NCI-H226 (cell line): ENCODE measurements at regions not wholly inside any gene's neighbourhood (a gene's known extent, or its start where the extent isn't known, plus 50 kb on each side); places are given as distances from the start of the nearest gene placed in this dataset.
A peak's percentile ranks its signal among the peaks of the same experiment; 100 is the strongest.
"Not testable (repeated sequence)": the region's sequence is repeated elsewhere in the genome, so short reads cannot be mapped to it uniquely, and the experiment has no call there.

Experiments used
- DNase-seq: peaks from one replicate; pipeline ENCODE4 v3.0.0-alpha.2; 2015

DNA sequence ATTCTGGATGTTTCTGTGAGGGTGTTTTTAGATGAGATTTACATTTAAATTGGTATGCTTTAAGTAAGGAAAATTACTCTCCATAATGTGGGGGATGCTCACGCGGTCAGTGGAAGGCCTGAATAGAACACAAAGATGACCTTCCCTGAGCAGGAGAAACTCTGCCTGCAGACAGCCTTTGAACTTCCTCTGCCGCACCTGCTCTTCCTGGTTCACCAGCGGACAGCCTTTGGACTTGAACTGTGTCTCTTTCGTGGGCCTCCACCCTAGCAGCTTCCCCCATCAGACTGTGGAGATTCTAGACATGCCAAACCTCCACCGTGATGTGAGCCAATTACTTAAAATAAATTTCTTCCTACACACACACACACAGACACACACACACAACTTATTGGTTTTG, 210.7 kb downstream of the EFCAB11 start:
- DNase-seq, result no peak

DNA sequence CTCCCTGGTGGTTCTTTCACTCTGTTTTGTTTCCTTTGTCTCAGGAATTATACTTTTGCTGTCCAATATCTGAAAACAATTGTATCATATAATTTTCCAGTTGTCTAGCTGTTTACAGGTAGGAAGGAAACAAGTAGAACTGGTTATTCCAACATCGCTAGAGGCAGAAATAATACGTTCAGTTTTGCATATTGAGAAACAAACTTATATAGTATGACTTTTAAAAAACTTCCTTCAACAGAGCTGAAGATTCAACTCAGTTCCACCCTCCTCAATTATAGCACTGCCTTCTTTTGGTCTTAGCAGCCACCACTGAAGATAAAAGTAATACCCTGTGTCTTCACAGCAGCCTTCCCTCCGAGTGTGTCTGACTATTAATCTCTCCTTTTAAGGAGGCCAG, 214.3 kb downstream of the EFCAB11 start:
- DNase-seq, result no peak

DNA sequence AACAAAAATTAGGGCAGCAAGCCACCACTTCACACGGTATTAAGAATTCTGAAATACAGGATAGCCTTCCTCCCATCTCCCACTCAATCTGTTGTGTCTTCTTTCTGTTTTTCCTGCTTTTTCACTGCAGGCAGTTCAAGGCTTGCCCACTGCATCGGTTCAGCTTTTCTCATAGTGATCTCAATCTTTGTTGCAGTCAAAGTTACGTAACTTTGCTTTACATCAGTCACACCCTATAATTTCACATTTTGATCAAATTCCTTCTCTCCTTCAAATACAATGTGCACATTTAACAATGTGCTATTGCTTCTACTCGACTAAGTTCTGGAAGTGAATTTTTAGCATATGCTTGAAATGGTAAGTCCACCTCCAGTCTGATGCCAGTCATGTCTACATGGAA, 217.6 kb downstream of the EFCAB11 start:
- DNase-seq, result no peak

DNA sequence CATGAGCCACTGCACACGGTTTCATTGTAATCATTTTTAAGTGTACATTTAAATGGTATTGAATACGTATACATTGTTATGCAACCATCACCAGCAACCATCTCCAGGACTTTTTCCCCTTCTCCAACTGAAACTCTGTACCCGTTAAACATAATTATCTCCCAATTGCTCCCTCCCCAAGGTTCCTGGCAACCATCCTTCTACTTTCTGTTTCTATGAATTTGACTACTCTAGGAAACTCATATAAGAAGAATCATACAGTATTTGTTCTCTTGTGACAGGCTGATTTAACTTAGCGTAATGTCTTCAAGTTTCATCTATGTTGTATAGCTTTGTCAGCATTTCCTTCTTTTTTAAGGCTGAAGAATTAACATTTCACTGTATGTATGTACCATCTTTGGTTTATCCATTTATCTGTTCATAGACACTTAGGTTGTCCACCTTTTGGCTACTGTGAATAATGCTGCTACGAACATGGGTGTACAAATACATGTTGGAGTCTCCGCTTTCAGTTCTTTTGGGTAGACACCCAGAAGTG, 223.1 kb downstream of the EFCAB11 start:
- DNase-seq, result no peak

DNA sequence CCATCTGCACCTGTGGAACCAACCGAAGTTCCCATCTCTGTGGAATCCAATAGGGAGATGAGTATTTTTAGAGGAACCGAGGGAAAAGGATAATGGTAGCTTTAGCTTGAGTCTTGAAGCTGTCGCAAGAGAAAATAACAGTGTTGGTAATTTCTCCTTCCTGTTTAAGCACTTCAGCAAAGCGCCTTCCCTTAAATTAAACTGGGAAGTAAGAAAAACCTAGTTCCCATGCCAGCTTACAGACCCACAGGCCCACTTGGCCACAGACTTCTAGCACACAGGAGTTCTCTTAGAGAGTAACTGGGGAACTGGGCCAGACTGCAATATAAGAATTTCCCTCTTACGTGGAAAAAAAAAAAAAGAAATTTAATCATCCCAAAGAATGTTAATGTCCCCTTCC, 223.8 kb downstream of the EFCAB11 start:
- no peak for DNase-seq

DNA sequence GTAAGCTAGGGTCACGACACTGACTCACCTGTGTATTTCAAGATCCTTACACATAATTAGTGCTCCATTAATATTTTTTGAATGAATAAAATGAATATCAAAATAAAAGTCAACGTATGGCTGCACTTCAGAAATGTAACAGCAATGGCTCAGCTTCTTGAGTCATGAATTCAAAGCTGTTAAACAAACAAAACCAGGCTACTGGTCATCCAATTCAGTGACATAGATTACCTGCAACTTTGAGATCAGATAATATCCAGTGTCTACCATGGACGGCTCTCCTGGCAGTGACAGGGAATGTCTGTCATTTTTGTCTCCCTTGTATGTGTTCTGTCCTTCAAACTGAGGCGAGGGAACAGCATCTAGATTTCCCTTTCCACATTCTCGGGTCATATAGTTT, 225.6 kb downstream of the EFCAB11 start:
- no peak for DNase-seq

DNA sequence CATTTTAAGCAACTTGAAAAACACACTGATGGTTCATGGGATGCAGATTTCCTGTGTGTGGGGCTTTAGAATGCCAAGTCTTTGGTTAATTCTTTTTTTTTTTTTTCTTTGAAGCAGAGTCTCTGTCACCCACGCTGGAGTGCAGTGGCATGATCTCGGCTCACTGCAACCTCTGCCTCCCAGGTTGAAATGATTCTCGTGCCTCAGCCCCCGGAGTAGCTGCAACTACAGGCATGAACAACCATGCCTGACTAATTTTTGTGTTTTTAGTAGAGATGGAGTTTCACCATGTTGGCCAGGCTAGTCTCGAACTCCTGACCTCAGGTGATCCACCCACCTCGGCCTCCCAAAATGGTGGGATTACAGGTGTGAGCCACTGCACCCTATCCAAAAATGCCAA, 228.3 kb downstream of the EFCAB11 start:
- DNase-seq, result not testable (repeated sequence)

DNA sequence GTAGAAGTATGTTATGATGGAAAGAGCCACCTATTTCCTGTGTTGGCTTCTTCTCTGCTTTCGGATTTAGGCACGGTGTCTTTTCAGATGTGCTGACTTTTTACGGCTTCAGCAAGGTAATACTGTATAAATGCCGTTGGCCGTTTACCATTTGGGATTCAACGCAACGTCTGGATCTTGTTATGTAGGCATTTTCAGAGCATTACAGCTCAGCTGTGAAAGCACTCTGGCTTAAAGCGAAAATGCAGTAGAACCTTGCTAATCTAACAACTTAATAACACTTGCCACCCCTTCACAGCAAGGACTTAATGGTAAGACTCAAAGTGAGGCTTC, 229.9 kb downstream of the EFCAB11 start:
- no peak for DNase-seq

DNA sequence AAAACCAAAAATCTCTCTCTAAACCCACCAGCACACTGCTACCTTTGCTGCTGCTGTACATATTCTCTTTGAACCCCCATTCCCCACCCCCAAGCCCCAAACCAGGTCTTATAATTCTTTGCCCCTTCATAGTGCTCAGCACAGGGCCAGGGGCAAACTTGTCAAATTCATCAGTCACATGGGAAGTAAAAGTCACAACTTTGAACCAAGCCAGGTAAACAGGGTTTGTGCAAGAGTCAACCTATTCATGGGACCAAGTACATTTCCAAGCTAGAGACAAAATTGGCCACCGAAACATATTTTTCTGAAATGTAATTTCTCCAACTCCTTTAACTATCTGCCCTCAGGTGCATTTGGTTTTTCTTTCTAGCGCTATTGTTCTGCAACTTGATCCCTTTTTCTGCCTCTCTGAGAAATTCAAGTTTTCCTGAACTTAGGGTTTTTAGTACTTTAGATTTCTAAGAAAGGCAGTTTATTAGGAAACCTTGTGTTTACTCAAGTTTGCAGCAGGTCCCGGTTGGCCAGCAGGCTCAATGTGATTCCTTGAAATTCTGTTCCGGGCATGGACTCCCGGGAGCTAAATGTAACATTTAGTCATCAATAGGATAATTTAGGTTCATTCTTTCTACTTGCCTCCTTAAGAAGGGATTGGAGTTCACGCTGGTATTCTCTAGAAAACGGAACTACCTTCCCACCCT, 230.5 kb downstream of the EFCAB11 start:
- DNase-seq, result no peak

DNA sequence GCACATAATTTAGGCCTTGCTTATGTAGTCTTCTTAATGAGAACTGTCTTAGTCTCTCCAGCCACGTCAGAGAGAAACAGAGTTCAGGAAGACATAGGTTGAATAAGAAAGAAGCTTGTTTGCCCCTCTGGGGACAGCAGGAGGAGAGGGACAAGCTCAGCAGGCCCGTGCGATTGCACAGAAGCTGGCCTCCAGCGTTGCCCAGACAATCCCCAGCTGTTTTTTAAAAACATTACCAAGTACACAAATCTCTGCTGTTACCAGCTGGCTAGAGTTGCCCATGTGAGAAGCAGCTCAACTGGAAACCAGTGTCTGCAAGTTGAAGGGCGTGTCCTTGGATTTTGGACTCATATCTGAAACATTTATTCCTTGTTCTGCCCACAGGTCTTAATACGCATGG, 232.6 kb downstream of the EFCAB11 start:
- DNase-seq, result no peak

DNA sequence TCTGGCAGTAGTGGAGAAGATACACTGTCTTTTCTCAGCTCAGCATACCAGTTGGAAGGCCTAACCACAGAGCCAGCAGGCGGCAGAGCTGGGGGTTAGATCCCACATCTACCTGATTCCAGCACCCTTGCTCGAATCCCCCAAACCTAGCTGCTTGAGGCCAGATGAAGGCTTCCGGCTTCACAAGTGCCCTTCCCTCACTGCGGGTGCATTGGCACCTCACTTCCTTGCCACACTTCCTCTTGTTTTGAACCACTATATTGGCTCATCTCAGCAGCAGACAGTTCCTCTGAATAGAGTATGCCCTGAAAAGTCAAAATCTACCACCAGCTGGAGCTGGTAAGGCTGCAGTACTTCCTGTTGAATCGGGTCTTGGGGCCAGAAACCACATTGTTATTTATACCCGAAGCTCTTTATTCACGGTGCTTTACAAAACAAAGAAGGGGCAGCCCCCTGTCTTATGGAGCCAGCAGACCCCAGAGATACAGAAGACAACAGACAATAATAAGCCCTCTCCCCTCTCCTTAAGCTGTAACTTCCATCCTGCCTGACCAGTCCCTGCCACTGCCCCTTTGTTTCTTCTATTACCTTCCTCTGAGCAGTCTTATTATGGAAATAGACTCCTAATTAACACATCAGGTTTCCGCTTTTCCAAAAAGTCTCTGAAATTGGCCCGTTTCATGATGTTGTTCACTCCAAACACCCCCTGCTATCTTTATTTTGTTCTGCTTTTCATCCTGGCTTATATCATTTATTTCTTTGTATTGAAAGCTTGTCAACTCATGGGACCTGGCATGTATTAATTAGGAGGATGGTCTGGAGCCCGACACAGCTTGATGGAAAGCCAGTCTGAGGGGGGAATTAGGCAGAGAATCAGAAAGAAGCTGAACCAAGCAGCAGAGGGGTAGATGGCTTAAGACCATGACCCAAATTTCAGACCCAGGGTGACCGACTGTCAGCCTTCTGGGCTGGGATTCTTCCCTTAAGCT, 233.5 kb downstream of the EFCAB11 start:
- DNase-seq, result no peak

DNA sequence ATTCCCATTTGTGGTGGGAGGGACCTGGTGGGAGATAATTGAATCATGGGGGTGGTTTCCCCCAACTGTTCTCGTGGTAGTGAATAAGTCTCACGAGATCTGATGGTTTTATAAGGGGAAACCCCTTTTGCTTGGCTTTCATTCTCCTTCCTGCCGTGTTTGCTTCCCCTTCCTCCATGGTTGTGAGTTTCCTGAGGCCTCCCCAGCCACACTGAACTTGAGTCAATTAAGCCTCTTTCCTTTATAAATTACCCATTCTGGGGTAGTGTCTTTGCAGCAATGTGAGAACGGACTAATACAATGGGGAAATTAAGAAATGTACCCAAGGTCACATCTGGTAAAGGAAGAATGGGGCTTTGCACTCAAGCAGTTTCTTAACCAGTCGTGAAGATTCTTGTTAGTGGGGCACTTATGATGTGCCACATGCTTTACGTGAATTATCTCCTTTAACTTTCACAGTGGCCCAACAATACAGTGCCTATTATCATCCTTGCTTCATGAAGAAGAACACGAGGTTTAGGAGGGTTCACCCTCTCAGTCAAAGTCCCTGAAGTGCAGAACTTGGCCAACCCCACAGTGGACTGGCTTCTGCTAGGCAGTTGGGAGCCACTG, 234.3 kb downstream of the EFCAB11 start:
- no peak for DNase-seq

DNA sequence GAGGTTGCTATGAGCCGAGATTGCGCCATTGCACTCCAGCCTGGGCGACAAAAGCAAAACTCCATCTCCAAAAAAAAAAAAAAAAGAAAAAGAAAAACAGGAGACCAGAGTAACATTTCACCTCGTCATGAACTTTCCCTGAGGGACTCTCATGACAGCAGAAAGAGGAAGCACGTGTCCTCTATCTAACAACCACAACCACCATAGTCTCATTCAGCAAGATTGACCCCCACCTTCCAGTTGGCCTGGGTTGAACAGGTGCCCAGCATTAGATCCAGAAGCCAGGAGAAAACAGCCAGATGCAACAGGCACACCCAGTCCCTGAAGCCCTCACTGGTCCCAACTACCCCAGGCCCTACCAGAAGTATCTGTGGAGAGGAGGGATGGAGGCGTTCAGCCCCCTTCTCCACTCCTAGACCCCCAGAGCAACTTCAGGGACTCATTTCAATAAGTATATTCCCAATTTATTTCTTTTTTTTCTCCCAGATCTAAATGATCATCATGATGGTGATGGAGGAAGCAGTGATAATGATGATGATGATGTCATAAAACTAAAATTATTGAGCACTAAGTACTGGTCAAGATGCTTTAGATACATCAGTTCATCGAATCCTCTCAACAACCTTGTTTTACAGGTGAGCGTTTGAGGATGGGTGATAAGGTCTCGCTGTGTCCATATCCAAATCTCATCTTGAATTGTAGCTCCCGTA, 235.0 kb downstream of the EFCAB11 start:
- DNase-seq, result no peak

DNA sequence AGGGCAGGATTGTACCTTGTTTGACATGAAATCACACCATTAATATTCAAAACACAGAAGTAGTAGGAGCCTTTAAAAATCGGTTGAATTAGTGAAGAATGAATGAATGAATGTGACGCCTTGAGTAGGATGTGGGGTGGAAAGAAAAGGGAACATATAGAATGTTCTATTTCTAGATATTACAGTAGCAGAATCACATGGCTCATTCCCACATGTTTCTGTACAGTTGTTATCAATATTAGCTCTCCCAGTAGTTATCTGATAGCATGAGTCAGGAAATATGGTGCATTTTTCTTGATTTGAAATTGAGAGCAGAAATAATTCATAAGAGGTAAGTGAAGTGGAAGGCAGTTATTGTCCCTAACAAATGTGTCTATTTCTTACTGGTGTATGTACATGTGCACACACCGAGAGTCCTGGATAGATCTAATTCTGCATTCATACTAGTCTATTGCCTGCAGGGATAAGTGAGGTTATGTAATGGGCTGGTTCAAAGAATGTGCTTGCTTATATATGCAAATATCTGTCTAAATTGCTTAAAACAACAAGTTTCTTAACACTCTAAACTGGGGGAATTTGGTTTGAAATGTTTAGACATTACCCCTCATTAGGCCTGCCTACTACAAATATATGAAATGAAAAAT, 245.4 kb downstream of the EFCAB11 start:
- no peak for DNase-seq

DNA sequence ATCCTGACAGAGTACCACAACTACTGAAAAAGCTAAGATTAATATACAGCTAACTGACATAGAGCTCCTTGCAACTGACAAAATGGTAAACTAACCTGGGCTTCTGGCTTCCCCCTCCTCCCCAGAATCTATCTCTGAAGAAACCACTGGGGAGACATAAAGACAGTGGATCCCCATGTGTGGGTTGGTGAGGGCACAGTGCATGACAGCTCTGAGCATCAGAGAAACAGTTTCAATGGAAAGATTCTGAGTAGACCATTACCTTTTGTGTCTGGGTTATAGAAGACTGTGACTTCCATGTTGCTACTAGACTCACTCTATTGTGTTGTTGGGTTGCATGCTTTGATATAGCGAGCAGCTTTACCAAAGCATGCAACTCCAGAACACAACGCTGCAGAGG, 247.4 kb downstream of the EFCAB11 start:
- DNase-seq, result no peak

DNA sequence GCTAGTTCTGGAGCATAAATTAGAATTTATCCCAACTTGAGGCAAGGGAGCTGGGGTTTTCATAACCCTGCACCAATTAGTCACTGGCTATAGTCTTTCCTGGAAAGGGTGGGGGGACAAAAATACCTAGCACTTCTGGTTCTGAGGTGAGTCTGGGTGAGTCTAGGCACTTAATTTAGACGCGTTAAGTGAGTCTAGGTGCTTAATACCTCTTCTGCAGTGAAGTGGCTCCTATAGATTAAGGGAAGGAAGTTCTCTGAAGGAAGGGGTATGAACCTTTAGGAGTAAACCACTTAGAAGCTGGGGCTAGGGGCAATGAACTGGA, 251.7 kb downstream of the EFCAB11 start:
- no peak for DNase-seq

DNA sequence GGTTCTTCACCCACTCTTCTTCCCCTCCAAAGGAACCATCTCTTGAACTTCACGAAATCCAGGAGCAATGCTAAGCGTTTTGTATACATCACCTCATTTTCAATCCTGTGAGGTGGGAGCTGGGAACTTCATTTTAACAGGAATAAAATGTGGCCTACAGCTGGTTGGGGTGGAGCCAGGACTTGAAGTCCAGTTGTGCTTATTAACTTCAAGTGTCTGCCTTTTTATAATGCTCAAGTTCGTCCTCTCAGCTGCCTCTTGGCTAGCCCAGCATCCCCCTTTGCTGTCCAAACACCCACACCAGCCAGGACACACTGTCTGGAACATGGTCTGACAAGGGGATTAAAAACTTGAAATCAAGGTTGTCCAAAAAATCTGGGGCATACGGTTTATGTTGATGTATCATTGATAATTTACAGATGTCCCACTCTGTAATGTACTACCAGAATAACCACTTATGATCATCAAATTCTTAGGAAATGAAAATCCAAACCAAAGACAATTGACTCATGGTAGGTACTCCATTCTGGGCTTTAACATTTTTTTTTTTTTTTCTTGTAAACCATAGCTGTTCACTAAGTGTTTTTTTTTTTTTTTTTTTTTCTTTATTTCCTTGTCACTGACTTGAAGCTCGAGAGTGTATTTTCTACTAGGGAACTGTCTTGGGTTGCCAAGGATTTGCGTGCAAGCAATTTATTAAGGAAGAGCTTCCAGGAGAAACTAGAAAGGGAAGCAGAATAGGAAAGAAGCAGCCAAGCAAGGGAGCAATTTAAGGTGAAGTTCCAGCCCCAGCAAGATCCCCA, 252.3 kb downstream of the EFCAB11 start:
- DNase-seq, result no peak

DNA sequence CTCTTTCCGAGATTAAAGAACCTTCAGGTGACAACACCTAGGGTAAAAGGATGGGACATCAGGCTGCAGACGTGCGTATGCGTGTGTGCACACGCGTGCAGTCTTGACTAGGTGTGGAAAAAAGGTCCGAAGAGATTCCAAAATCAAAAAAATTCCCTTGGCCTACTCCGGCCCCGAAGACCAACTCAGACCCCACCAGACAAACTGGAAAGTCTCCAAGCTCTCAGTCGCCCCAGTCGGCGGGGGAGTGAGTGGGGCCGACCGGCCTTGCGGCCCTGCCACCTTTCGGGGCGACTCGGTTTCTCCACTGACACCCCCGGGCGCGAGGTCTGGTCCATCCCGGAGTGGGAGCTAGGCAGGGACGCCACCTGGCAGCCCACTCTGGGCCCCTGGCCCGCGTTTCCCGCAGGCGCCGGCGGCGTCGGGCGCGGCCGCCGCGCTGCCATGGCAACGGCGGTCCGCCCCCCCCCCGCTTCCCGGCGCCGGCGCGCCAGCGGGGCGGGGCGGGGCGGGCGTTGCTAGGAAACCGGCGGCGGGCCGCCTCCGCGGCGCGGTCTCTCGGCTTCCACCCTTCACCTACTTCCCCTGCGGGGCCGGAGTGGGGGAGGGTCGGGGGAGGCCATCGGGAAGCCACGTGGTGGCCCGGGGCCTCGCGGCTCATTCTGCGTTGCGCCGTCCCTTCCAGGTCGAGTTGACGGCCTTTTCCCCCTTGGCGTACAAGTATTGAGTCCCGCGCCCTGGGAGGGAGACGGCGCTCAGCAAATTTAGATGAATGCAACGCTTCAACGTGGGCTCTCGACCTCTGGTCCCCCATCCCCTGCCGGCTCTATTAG, 253.1 kb downstream of the EFCAB11 start:
- peak; percentile 29 for DNase-seq

DNA sequence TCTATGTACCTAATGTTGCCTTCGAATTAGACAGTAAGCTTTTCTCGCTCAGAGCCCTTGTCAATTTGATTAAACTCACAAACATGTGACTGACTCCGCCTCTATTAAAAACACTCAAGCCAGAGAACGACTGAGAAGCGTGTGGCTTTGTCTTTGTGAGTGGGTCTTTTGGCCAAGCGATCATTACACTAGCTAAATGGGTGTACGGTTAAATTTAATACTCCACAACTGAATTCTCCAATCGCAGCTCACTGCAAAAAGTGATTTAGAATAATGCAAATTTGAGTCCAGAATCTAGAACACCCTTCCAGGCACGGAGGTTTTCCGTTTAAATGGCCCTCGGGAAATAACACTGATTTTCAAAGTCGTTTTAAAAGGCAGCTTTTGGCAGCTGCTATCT, 253.7 kb downstream of the EFCAB11 start:
- no peak for DNase-seq

DNA sequence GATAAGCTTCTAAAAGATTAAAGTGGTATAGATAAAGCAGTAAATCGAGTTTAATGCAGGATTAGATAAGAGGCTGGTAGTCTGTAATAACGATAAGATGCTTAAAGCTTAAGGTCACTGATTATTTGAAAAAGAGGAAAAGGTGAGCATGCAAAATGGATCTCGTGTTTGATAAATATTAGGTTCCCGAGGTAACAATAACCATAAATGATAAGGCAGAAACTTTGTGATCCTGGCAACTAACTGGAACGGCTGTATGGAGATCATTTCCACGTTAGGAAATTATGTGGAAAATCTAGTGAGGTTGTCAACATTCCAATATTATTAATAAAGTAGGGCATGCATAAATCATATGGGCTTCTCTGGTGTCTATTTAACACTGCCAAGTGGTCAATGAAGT, 255.5 kb downstream of the EFCAB11 start:
- no peak for DNase-seq
